NT2/D1 (cell line): ENCODE measurements at regions not wholly inside any gene's neighbourhood (a gene's known extent, or its start where the extent isn't known, plus 50 kb on each side); places are given as distances from the start of the nearest gene placed in this dataset.

Source experiments
- SUZ12 ChIP-seq: IDR thresholded peaks from 2 replicates; pipeline ENCODE4 v1.6.1; 2011; ENCODE audit not compliant: insufficient read length, insufficient read depth; ENCODE audit errors: extremely low read depth
- YY1 ChIP-seq: IDR thresholded peaks from 2 replicates; pipeline ENCODE4 v1.6.1; 2011; ENCODE audit not compliant: insufficient read length, insufficient read depth
- ZNF274 ChIP-seq: IDR thresholded peaks from 2 replicates; pipeline ENCODE4 v1.6.1; 2011; ENCODE audit warnings: mild to moderate bottlenecking, low read depth, low read length

GRCh38 chr16:8310816-8311215 is 279.5 kb downstream of the TMEM114 start:
- TF ChIP-seq ZNF274 (no peak), YY1 (no peak), SUZ12 (no peak)
